ENCODE measurements at regions not wholly inside any gene's neighbourhood (a gene's known extent, or its start where the extent isn't known, plus 50 kb on each side); places are given as distances from the start of the nearest gene placed in this dataset.

GRCh38 chr5:82942083-82942881 is 134.9 kb downstream of the TMEM167A start:
- TF ChIP-seq CTCF (IDR thresholded peaks at IDR 0.05; ENCODE audit: insufficient read depth, low read depth, low read length) (no peak), EZH2 (IDR thresholded peaks at IDR 0.05; ENCODE audit: insufficient read depth, low read length) (no peak)
